ENCODE measurements at regions not wholly inside any gene's neighbourhood (a gene's known extent, or its start where the extent isn't known, plus 50 kb on each side); places are given as distances from the start of the nearest gene placed in this dataset.
"Not testable (repeated sequence)": the region's sequence is repeated elsewhere in the genome, so short reads cannot be mapped to it uniquely, and the experiment has no call there.

GRCh38 chr2:59173325-59173724 lies 932.2 kb upstream of the FANCL start:
- DNase-seq (ENCODE audit: low spot score) (no peak), ATAC-seq (no peak)
- Mint-ChIP-seq H3K4me3 (no peak overlapping the region), H3K9me3 (peaks cover 3% of the 10 kb centered on the region), H3K36me3 (no peaks in the 10 kb centered on the region), H3K27ac (no peak overlapping the region), H3K4me1 (ENCODE audit: low read depth in 2 of 2) (no peaks in the 10 kb centered on the region), H3K27me3 (no peaks in the 10 kb centered on the region)

DNA sequence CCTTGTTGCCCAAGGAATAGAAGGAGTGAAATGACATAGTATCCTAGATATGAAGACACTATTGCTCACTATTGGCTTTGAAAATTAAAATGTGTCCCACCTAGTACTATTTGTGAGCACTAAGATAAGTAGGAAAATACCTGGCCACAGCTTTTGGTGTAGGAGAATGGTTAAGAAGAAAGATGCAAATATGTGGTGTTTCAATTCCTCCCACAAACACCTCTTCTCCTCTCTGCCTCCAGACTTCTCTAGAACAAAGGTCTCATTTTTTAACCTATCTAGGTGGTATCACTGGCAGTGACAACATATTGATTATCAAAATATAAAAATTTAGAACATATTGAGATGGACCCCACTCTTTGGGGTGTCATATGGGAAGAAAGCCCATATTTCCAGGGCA lies 929.9 kb upstream of the FANCL start:
- ATAC-seq (no peak), DNase-seq (ENCODE audit: low spot score) (no peak)
- H3K27ac Mint-ChIP-seq: no peak overlapping the region
- no peak overlapping the region for H3K4me3 Mint-ChIP-seq
- H3K36me3 Mint-ChIP-seq: no peaks in the 10 kb centered on the region
- no peaks in the 10 kb centered on the region for H3K27me3 Mint-ChIP-seq
- H3K9me3 Mint-ChIP-seq: peaks cover 3% of the 10 kb centered on the region
- no peaks in the 10 kb centered on the region for H3K4me1 Mint-ChIP-seq (ENCODE audit: low read depth in 2 of 2)

DNA sequence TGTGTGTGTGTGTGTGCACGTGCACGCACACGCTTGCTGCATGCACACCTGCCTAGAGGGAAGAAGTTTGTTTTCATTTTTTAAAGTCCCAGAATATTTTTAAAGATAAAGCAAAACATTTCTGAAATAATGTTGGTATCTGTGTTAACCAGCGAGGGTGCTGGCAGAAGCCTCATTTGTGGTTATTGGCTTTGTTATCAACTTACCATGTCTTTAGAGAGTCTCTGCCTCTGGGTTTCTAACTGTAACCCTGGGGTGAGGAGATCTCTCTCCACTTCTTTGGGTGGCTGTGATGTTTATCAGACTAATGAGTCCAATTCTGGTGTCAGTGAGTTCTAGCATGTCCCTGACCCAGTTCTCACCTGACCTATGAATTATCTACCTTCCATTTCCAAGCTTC lies 927.6 kb upstream of the FANCL start:
- ATAC-seq (no peak), DNase-seq (ENCODE audit: low spot score) (no peak)
- no peaks in the 10 kb centered on the region for H3K36me3 Mint-ChIP-seq
- H3K9me3 Mint-ChIP-seq: peaks cover 3% of the 10 kb centered on the region
- no peak overlapping the region for H3K27ac Mint-ChIP-seq
- no peaks in the 10 kb centered on the region for H3K4me1 Mint-ChIP-seq (ENCODE audit: low read depth in 2 of 2)
- H3K27me3 Mint-ChIP-seq: no peaks in the 10 kb centered on the region
- H3K4me3 Mint-ChIP-seq: no peak overlapping the region

GRCh38 chr2:59167514-59167913 lies 926.4 kb upstream of the FANCL start:
- H3K27ac Mint-ChIP-seq: no peak overlapping the region
- ATAC-seq: no peak
- H3K9me3 Mint-ChIP-seq: peaks cover 3% of the 10 kb centered on the region
- DNase-seq (ENCODE audit: low spot score): no peak
- H3K4me3 Mint-ChIP-seq: no peak overlapping the region
- H3K36me3 Mint-ChIP-seq: no peaks in the 10 kb centered on the region
- no peaks in the 10 kb centered on the region for H3K4me1 Mint-ChIP-seq (ENCODE audit: low read depth in 2 of 2)
- H3K27me3 Mint-ChIP-seq: no peaks in the 10 kb centered on the region

DNA sequence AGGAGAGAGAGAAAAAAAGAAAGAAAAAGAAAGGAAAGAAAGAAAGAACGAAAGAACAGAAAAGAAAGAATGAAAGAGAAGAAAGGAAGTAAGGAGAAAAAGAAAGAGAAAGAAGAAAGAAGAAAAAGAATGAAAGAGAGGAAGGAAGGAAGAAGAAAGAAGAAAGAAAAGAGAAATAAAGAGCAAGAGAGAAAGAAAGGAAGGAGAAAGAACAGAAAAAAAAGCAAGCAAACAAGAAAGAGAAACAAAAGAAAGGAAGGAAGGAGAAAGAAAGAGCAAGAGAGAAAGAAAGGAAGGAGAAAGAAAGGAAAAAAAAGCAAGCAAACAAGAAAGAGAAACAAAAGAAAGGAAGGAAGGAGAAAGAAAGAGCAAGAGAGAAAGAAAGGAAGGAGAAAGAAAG lies 916.8 kb upstream of the FANCL start:
- not testable (repeated sequence) for H3K9me3 Mint-ChIP-seq; H3K4me1 Mint-ChIP-seq (ENCODE audit: low read depth in 2 of 2); H3K36me3 Mint-ChIP-seq; ATAC-seq; H3K27ac Mint-ChIP-seq; H3K27me3 Mint-ChIP-seq; H3K4me3 Mint-ChIP-seq; DNase-seq (ENCODE audit: low spot score)

DNA sequence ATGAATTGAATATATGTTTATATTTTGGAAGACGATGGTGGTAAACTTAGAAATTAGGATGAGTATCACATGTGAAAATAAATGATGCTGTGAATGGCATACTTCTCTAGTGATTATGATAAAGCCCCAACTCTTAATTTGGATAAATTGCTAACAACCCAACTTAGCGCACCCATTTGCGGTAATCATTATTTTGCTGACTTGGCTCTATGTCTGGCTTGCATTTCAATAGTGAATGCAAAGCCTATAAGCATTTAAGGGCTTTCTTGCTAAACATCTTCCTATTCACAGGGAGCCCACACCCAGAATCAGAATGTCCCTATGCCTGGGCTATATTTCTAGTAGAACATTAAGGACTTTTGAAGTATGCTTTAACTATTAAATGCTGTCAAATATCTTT lies 910.7 kb upstream of the FANCL start:
- H3K4me3 Mint-ChIP-seq: no peak overlapping the region
- DNase-seq (ENCODE audit: low spot score): no peak
- H3K4me1 Mint-ChIP-seq (ENCODE audit: low read depth in 2 of 2): no peaks in the 10 kb centered on the region
- no peaks in the 10 kb centered on the region for H3K36me3 Mint-ChIP-seq
- peaks cover 10% of the 10 kb centered on the region for H3K9me3 Mint-ChIP-seq
- H3K27me3 Mint-ChIP-seq: no peaks in the 10 kb centered on the region
- ATAC-seq: no peak
- no peak overlapping the region for H3K27ac Mint-ChIP-seq

DNA sequence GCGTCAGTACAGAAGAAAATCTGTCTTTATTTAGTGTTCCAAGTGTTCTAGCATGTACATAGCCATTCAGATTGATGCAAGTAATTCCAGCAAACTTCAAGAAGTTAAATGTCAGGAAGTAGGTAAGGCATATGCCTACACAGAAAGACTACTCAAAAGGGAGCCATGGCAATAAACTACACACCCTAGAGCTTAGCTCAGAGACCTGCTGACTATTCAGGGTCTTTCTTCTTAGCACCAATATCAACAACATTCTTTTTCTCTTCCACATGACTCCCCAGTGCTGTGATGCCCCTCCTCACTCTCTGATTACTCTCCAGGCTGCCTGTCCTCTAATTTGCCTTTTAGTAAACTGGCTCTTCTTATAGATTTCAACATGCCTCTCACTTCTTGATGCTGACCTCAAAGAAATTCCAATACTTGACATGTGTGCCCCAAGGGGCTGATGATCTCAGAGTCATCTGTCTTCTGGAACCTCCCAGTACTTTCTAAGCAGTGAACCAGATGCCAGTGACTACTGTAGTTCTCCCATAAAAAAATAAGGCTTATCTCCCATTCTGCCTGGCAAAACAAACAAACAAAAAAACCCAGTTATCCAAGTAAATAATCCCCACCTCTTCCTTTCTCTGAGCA lies 909.2 kb upstream of the FANCL start:
- DNase-seq (ENCODE audit: low spot score): no peak
- ATAC-seq: no peak
- H3K4me3 Mint-ChIP-seq: no peak overlapping the region
- H3K27ac Mint-ChIP-seq: no peak overlapping the region
- peaks cover 10% of the 10 kb centered on the region for H3K9me3 Mint-ChIP-seq
- H3K4me1 Mint-ChIP-seq (ENCODE audit: low read depth in 2 of 2): no peaks in the 10 kb centered on the region
- no peaks in the 10 kb centered on the region for H3K36me3 Mint-ChIP-seq
- H3K27me3 Mint-ChIP-seq: no peaks in the 10 kb centered on the region

- DNase-seq (ENCODE audit: low spot score): no peak
- Mint-ChIP-seq H3K4me3 (no peak overlapping the region), H3K27ac (no peak overlapping the region), H3K4me1 (ENCODE audit: low read depth in 2 of 2) (no peaks in the 10 kb centered on the region), H3K27me3 (no peaks in the 10 kb centered on the region), H3K9me3 (peaks cover 10% of the 10 kb centered on the region), H3K36me3 (no peaks in the 10 kb centered on the region)
- ATAC-seq: no peak
Observed at GRCh38 chr2:59149271-59149670, 908.1 kb upstream of the FANCL start.

DNA sequence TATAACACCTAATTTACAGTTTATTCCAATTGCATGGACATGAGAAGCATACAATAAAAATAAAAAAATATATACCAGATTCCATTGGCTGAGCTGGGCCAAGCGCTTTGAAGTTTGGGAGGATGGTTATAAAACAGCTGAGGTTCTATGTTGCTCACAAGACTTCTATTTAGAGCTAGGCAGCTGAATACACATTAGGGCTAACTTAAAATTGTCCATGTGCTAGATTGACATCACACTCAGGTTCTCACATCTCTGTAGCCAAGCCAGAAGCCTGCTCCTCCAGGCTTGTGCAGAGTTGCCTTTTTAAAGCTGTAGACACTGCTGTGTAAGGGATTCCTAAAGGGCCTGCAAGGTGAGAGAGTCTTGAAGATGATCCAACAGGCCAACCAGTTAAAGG lies 871.1 kb upstream of the FANCL start:
- Mint-ChIP-seq H3K4me3 (no peak overlapping the region), H3K36me3 (no peaks in the 10 kb centered on the region), H3K9me3 (peaks cover 3% of the 10 kb centered on the region), H3K27ac (no peak overlapping the region), H3K4me1 (ENCODE audit: low read depth in 2 of 2) (no peaks in the 10 kb centered on the region), H3K27me3 (no peaks in the 10 kb centered on the region)
- DNase-seq (ENCODE audit: low spot score) (no peak), ATAC-seq (no peak)

- Mint-ChIP-seq H3K4me1 (ENCODE audit: low read depth in 2 of 2) (no peaks in the 10 kb centered on the region), H3K36me3 (peaks cover 4% of the 10 kb centered on the region)
- DNase-seq (ENCODE audit: low spot score): no peak
Observed at GRCh38 chr2:59096973-59097372, 855.8 kb upstream of the FANCL start.

GRCh38 chr2:59093571-59093970 lies 852.4 kb upstream of the FANCL start:
- DNase-seq (ENCODE audit: low spot score) (no peak), ATAC-seq (no peak)
- peaks cover 8% of the 10 kb centered on the region for H3K9me3 Mint-ChIP-seq
- H3K36me3 Mint-ChIP-seq: peaks cover 4% of the 10 kb centered on the region
- H3K4me3 Mint-ChIP-seq: no peak overlapping the region
- H3K27me3 Mint-ChIP-seq: no peaks in the 10 kb centered on the region
- H3K4me1 Mint-ChIP-seq (ENCODE audit: low read depth in 2 of 2): no peaks in the 10 kb centered on the region
- no peak overlapping the region for H3K27ac Mint-ChIP-seq

More at GRCh38 chr2:59096973-59097372, 855.8 kb upstream of the FANCL start:
- H3K27ac Mint-ChIP-seq: no peak overlapping the region
- no peak for ATAC-seq
- H3K4me3 Mint-ChIP-seq: no peak overlapping the region
- no peaks in the 10 kb centered on the region for H3K27me3 Mint-ChIP-seq
- H3K9me3 Mint-ChIP-seq: peaks cover 11% of the 10 kb centered on the region

- no peak for DNase-seq (ENCODE audit: low spot score)
- Mint-ChIP-seq H3K4me3 (no peak overlapping the region), H3K27ac (no peak overlapping the region), H3K4me1 (ENCODE audit: low read depth in 2 of 2) (no peaks in the 10 kb centered on the region), H3K36me3 (no peaks in the 10 kb centered on the region), H3K27me3 (no peaks in the 10 kb centered on the region), H3K9me3 (no peaks in the 10 kb centered on the region)
- no peak for ATAC-seq
Observed at GRCh38 chr2:59084326-59084725, 843.2 kb upstream of the FANCL start.

DNA sequence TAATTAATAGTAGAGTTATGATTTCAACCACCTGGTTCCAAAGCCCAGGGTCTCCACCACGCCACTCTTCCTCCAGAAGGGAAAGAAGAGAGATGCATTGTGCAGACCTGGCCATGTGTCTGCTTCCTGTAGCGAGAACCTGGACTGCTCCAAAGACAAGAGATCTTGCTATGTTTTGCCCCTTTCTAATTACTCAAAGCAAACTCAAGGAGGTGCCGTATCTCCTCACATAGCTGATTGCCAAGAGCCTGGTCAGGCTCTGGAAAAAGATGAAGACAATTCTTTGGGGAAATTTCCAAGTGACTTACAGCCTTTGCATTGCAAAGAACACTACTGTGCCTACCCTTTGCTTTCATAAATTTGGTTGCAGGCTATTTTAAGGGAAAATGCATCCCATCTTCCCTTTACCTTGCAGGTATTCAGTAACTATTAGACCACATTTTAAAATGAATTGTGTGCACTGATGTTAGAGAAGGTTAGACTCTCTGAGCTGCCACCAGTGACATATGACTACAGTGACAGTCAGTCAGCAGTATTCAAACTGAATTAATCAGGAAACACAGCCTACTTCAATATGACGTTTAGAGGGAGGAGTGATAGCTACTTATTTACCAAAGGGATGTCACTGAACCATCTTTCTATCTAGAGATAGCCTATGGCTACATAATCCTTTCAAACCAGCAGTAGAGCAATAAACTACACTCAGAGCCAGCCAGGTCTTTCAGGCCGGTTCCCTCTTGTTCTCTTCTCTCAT lies 842.1 kb upstream of the FANCL start:
- no peaks in the 10 kb centered on the region for H3K36me3 Mint-ChIP-seq
- ATAC-seq (no peak), DNase-seq (ENCODE audit: low spot score) (no peak)
- H3K4me3 Mint-ChIP-seq: no peak overlapping the region
- H3K4me1 Mint-ChIP-seq (ENCODE audit: low read depth in 2 of 2): no peaks in the 10 kb centered on the region
- no peak overlapping the region for H3K27ac Mint-ChIP-seq
- H3K9me3 Mint-ChIP-seq: no peaks in the 10 kb centered on the region
- H3K27me3 Mint-ChIP-seq: no peaks in the 10 kb centered on the region

DNA sequence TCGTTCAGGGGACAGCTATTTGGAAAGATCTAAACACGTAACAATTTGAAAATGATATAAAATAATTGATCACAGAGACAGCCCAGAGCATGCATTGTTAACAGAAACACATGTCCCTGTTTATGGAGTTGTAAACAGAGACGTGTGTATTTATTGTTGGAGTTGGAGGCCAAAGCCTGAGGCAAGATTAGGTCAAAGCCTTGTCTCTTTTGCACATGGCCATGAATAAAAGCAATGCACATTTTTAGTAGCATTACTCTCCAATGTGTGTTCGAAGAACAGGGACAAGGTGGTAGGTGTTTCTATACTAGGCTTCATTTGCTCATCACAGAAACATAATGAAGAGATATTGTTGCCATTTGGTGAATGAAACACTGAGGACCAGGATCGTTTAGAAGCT lies 841.5 kb upstream of the FANCL start:
- Mint-ChIP-seq H3K4me1 (ENCODE audit: low read depth in 2 of 2) (no peaks in the 10 kb centered on the region), H3K9me3 (no peaks in the 10 kb centered on the region), H3K4me3 (no peak overlapping the region), H3K27me3 (no peaks in the 10 kb centered on the region), H3K27ac (no peak overlapping the region), H3K36me3 (no peaks in the 10 kb centered on the region)
- ATAC-seq: no peak
- no peak for DNase-seq (ENCODE audit: low spot score)

Data from natural killer cell treated with Interleukin-12 subunit alpha and Interleukin-12 subunit beta and Interleukin-15 and Interleukin-18, amount 100 ng/mL, for 72 hours (primary cell).